Hippocampal formation (tissue), 2 donors: ENCODE measurements at regions not wholly inside any gene's neighbourhood (a gene's known extent, or its start where the extent isn't known, plus 50 kb on each side); places are given as distances from the start of the nearest gene placed in this dataset.
A peak's percentile ranks its signal among the peaks of the same experiment; 100 is the strongest.
"Not testable (repeated sequence)": the region's sequence is repeated elsewhere in the genome, so short reads cannot be mapped to it uniquely, and the experiment has no call there.

Source experiments
- DNase-seq, 2 donors: peaks; one replicate each; lab custom pipeline; 2025; lab: John Stamatoyannopoulos, UW

DNA sequence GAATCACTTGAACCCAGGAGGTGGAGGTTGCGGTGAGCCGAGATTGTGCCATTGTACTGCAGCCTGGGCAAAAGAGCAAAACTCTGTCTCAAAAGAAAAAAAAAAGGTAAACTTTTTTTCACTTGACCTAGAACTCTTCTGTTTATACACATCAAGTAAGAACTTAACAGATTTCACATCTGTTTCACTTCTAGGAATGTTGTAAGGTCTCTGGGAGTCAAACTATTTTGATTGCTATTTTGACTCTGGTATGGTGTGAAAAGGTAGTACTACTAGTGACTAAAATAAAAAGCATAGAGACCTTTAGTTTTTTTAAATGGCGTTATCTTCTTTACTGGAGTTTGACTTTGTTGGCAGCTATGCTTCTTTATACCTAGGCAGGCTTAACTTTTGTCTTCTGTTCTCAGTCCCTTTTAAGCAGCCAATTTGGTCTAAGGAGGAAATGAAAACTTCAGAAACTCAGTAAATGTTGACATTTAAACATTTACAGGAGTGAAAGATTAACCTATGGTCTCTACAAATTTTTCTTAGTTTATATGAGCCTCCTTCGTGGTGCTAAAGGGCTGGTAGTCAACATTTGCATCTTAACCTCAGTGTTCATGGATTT lies 84.7 kb downstream of the METTL2B start:
- DNase-seq, result not testable (repeated sequence)

DNA sequence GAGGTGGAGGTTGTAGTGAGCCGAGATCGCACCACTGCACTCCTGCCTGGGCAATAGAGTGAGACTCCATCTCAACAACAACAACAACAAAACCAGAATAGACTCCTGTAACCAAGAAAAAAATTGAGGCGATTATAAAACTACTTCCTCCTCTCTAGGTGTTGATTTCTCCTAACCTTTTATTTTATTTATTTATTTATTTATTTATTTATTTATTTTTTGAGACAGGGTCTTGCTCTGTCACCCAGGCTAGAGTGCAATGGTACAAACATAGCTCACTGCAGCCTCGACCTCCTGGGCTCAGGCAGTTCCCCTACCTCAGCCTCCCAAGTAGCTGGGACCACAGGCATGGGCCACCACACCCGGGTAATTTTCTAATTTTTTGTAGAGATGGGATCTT lies 86.2 kb downstream of the METTL2B start:
- not testable (repeated sequence) for DNase-seq

DNA sequence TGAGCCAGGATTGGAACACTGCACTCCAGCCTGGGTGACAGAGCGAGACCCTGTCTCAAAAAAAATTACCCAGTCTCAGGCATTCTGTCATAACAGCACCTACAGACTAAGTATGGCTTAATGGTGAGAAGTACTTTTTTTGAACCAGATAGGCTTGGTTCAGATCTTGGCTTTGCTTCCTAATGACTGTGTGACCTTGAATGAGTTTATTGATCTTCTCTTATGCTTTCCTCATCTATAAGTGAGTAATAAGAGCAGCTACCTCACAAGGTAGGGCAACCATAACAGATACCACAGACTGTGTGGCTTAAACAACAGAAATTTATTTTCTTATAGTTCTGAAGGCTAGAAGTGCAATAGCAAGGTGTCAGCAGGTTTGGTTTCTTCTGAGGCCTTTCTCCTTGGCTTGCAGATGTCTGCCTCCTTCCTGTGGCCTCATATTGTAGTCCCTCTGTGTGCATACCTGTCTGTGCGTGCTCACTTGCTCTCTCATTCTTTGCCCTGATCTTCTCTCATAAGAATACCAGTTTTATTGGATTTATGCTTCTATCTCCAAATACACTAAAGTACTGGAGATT lies 87.7 kb downstream of the METTL2B start:
- not testable (repeated sequence) for DNase-seq

DNA sequence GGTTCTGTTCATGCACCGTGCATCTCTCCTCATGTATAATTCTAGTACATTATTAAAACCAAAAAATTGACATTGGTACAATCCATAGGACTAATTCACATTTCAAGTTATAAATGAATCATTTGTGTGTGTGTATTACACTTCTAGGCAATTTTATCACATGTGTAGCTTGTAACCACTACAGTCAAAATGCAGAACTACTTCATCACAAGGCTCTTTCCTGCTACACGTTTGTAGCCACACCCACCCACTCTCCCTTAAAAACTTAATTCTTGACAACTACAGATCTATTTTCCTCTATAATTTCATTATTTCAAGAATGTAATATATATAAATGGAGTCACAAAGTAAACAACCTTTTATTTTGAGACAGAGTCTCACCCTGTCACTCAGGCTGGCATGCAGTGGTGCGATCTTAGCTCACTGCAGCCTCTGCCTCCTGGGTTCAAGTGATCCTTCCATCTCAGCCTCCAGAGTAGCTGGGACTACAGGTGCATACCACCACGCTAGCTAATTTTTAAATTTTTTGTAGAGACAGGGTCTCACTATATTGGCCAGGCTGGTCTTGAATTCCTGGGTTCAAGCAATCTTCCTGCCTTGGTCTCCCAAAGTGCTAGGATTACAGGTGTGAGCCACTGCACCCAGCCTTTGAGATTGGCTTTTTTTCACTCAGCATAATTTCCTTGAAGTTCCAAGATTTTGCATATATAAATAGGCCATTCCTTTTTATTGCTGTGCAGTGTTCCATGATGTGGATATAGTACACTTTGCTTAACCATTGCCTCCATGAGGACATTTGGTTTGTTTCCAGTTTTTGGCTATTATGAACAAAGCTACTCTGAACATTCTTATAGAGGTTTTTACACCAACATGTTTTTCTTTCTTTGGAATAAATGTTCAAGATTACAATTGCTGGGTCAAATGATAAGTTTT lies 88.7 kb downstream of the METTL2B start:
- not testable (repeated sequence) for DNase-seq

DNA sequence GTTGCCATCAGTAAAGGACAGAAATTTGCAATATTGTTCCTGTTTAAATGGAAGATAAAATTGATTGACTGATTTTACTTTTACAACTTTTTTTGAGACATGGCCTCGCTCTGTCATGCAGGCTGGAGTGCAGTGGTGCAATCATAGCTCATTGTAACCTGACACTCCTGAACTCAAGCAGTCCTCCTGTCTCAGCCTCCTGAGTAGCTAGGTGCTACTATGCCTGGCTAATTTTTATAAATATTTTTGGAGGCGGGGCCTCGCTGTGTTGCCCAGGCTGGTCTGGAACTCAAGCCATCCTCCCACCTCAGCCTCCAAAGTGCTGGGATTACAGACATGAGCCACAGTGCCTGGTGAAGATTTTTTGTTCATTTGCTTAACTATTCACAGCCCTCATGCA lies 96.8 kb upstream of the GARIN1A start:
- not testable (repeated sequence) for DNase-seq

DNA sequence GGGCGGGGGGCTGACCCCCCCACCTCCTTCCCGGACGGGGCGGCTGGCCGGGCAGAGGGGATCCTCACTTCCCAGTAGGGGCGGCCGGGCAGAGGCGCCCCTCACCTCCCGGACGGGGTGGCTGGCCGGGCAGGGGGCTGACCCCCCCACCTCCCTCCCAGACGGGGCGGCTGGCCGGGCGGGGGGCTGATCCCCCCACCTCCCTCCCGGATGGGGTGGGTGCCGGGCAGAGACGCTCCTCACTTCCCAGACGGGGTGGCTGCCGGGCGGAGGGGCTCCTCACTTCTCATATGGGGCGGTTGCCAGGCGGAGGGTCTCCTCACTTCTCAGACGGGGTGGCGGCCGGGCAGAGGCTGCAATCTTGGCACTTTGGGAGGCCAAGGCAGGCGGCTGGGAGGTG lies 95.1 kb upstream of the GARIN1A start:
- DNase-seq, result not testable (repeated sequence)

DNA sequence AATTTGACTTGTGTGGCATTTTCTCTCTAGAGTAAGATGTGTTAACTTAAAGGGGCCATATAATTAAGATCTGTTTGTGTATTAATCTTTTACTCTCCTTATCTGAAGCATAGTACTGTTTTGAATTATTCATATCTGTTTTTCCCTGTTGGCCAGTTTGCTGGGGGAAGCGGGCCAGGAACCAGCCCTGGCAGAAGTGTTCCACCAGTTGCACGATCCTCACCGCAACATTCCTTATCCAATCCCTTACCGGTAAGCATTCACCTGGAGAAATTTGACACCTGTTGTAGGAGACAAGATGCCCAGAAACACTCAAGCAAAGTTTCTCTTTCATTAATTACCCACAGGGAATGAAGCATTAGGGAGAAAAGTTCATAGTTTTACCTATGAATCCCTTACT lies 92.2 kb upstream of the GARIN1A start:
- DNase-seq, result not testable (repeated sequence)

DNA sequence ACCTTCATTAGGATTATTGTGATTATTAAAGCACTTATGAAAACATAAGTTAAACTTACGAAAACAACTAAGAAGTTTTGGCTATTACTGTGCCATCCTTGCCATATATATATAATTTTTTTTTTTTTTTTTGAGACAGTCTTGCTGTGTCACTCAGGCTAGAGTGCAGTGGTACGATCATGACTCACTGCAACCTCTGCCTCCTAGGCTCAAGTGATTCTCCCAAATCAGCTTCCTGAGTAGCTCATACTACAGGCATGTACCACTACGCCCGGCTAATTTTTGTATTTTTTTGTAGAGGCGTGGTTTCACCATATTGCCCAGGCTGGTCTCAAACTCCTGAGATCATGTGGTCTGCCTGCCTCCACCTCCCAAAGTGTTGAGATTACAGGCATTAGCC lies 91.0 kb upstream of the GARIN1A start:
- not testable (repeated sequence) for DNase-seq

DNA sequence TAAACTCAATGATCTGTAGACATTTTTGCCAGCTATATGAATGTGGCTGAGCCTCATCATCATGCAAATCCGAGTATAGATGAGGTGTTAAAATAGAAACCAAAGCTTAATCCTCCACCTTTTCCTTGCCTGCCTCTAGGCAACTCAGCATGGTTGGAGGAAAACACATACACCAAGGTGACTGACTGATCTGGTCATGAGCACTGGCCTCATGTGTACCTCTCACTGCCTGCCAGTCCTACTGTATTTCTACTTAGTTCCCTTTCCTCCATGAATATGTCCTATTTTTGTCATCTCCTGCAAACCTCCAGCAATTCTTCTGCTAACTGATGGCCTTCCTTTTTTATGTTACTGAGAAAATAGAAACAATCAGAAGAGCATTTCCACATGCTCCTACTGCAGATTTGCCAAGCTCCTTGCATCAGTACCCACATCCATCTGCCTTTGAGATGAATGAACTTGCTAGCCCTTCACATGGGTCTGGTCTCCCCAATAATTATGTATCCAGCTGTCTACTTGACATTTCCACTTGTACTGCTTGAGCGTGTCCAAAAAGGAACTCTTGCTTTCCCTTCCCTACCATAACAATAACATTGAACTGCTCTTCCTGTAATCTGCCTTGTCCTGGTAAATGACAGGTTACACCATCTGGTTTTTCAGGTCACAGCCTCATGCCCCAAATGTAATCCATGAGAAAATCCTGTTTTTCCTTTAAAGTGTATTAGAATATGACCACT lies 90.1 kb upstream of the GARIN1A start:
- not testable (repeated sequence) for DNase-seq

DNA sequence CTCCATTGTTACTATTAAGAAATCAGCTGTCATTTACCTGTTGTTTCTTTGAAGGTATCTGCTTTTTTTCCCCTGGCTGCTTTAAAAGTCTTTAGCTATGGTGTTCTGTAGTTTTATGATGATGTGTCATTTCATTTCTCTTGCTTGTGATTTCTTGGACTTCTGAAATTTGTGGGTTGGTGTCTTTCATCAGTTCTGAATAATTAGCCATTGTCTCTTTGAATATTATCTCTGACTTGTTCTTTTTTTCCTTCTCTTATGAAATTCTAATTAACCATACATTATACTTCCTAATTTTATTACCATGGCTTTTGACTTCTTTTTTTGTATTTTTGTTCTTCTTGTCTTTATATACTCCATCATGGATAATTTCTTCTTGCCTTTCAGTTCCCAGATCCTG lies 85.4 kb upstream of the GARIN1A start:
- DNase-seq, result not testable (repeated sequence)

DNA sequence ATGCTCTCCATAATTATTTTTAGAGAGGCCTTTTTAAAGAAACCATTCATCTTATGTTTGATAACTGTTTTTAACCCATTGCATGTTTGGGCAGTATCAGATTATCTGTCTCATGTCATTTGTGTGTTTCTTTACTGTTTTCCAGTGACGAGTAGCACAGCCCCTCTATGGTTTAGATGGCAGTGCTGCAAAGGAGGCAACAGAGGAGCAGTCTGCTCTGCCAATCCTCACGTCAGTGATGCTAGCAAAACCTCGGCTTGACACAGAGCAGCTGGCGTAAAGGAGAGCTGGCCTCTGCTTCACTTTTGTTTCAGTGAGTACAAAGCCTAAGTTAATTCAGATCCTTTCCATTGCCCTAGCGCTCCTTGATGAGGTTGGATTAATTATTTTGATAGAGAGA lies 80.4 kb upstream of the GARIN1A start:
- DNase-seq, result peak; percentile 6 to 10

DNA sequence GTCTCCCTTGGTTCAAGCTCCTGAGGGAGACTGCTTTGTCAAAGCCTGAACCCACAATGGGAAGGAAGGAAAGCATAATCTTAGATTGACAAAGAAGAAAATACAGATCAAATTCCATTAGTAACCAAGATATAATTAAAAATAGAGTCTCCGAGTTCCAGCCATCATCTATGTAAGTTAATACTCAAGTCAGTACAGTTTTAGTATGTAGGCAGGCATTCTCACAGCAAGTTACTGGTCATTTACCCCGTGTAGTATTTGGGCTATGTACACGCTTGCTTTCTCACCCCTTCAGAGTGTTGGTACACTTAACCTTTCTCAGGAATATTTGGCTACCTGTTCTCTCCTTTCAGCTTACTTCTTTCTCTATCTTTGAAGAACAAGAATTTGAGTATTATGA lies 79.9 kb upstream of the GARIN1A start:
- not testable (repeated sequence) for DNase-seq

DNA sequence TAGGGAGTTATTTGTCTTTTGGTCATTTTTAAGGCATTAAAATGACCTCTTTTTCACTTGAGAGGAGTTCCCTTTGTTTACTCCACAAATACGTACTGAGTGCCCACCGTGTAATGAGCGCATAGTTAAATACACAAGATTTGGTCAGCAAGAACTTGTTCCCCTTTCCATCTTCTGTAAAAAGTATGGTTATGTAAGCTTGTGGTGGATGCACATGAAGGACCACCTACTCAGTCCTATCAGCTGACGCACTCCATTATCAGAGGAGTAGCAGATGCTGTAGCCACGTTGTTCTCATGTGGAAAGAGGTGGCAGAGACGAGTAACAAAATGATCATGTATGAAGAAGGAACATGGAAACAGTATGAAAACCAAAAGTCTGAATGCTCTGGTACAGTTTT lies 78.0 kb upstream of the GARIN1A start:
- DNase-seq, result not testable (repeated sequence)

DNA sequence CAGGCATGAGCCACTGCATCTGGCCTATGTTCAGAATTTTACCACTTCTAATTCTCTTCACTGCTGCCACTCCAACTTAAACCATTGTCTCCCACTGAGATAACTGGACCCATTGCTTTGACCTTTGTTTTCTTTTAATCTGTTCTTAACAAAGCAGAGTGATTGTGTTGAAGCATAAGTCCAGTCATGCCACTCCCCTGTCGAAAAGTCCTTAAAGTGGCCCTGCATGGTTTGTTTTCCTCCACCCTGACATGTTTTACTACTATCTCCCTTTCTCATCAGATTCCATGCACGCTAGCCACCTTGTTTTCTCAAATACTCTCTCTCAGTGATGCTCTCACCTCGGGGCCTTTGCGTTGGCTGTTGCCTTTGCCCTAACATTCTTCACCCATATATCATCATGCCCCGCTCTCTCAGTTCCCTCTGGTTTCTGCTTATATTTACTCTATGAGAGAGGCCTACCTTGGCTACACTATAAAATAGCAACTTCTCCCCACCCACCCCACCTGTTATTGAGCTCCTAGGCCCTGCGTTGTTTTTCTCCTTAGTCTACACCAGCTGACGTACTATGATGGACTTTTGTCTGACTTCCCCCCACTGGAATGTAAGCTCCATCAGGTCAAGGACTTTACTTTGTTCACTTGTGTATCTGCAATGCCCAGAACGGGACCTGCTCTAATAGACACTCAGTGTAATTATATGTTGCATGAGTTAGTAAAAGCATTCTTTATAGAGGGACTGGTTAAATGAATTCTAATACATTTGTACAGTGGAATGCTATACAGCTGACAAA lies 75.6 kb upstream of the GARIN1A start:
- not testable (repeated sequence) for DNase-seq

DNA sequence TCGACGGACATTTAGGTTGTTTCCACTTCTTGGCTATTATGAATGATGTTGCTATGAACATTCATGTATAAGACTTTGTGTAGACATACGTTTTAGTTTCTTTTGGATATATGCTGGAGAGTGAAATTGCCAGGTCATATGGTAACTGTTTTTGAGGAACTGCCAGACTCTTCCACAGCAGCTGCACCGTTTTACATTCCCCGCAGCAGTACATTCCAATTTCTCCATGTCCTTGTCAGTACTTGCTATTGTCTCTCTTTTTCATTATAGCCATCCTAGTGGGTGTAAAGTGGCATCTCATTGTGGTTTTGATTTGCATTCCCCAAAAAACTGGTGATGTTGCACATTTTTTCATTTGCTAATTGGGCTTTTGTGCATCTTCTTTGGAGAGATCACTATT lies 73.1 kb upstream of the GARIN1A start:
- DNase-seq, result not testable (repeated sequence)

DNA sequence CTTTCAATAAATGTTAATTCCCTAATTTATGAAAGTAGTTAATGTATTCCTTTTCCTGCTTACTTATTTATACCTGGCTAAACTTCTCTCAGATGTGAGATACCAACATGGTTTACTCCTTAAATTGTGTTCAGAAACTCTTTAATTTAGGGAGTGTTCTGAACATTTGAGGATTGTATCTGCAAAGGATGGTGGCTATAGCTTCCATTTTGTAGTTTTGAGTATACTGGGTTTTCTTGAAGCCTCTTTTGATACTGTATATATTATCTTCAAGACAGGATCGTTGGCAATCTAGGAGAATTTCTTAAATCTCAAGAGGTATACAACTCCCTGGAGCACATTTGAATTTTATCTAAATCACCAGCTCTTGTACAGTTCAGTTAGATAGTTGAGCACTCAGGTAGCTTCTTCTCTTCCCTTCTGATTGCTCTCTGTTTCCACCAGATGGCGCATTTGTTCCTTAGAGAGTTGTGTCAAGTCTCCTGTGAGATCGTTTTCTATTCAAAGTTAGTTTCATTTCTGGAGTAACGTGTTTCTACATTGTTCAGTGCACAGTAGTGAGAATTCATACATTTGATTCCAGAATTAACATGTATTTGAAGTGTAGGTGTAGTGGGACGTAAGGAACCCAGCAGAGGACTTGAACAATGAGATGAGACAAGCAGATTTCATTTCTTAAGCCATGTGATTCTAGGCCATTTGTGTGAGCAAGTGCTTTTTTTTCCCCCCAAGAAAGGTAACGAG lies 63.2 kb upstream of the GARIN1A start:
- DNase-seq, result peak; percentile 15 to 53

DNA sequence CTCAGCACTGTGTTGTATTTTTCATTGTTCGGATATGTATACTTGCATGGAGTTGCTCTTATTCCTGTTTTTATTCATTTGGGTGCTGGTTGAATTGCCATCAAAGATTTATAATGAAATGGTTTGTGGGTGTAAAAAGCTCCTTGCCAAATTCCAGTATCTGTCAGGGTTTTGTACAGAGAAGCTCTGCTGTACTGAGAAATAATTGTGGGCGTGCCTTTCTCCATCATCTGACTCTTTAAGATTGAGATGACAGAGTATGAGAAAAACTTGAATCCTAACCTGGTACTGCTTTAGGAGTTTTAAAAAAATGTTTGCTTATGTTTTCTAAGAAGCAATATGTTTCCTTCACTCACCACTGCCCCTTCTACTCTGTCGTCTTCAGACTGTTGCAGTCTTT lies 58.7 kb upstream of the GARIN1A start:
- not testable (repeated sequence) for DNase-seq

DNA sequence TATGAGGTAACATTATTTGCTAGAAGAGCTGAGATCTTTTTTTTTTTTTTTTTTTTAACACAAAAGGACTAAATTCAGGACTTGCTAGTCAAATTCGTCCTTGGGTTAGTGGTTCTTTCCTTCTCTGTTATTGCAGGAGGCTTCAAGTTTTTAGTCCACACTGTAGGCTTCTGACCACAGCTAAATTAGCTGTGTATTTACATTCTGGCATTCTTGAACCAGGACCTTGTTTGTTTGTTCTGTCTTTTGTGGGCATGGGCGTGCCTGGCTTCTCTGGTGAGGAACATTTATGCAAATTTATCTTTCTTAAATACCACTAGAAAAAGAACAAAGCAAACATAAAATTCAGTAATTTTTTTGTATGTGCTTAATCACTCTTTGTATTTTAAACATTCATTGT lies 57.3 kb upstream of the GARIN1A start:
- not testable (repeated sequence) for DNase-seq

DNA sequence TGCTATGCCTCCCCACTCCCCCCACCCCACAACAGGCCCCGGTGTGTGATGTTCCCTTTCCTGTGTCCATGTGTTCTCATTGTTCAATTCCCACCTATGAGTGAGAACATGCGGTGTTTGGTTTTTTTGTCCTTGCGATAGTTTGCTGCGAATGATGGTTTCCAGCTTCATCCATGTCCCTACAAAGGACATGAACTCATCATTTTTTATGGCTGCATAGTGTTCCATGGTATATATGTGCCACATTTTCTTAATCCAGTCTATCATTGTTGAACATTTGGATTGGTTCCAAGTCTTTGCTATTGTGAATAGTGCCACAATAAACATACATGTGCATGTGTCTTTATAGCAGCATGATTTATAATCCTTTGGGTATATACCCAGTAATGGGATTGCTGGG lies 55.3 kb upstream of the GARIN1A start:
- DNase-seq, result not testable (repeated sequence)
